Smooth muscle cell (in vitro differentiated cells): ENCODE measurements at regions not wholly inside any gene's neighbourhood (a gene's known extent, or its start where the extent isn't known, plus 50 kb on each side); places are given as distances from the start of the nearest gene placed in this dataset.

Experiments used
- DNase-seq: peaks from one replicate; lab custom pipeline; 2025; ENCODE audit not compliant: unreplicated experiment; lab: John Stamatoyannopoulos, UW
- H2AFZ ChIP-seq: fragments of 200-600 bp; sonication (generic); 2 replicates; pipeline ENCODE4 v1.6.0; 2016; ENCODE audit warnings: antibody characterized with exemption, low read depth, mild to moderate bottlenecking
- H3F3A ChIP-seq: fragments of 200-600 bp; sonication (generic); 2 replicates; pipeline ENCODE4 v1.6.0; 2017; ENCODE audit warnings: antibody characterized with exemption, low read depth
- H3K27ac ChIP-seq: fragments of 200-600 bp; sonication (generic); 2 replicates; pipeline ENCODE4 v1.5.1; 2016; ENCODE audit warnings: low read depth, mild to moderate bottlenecking
- H3K27me3 ChIP-seq: fragments of 200-600 bp; sonication (generic); 2 replicates; pipeline ENCODE4 v1.6.1; 2016; ENCODE audit warnings: low read depth, mild to moderate bottlenecking
- H3K36me3 ChIP-seq: fragments of 200-600 bp; sonication (generic); 2 replicates; pipeline ENCODE4 v1.5.1; 2016; ENCODE audit warnings: low read depth
- H3K4me1 ChIP-seq: fragments of 200-600 bp; sonication (generic); 2 replicates; pipeline ENCODE4 v1.5.1; 2016; ENCODE audit warnings: low read depth
- H3K4me2 ChIP-seq: fragments of 200-600 bp; sonication (generic); 2 replicates; pipeline ENCODE4 v1.6.0; 2016; ENCODE audit warnings: mild to moderate bottlenecking
- H3K4me3 ChIP-seq: fragments of 200-600 bp; sonication (generic); 2 replicates; pipeline ENCODE4 v1.5.1; 2016; ENCODE audit warnings: mild to moderate bottlenecking
- H3K79me2 ChIP-seq: fragments of 200-600 bp; sonication (generic); 2 replicates; pipeline ENCODE4 v1.6.0; 2016; ENCODE audit warnings: low read depth, mild to moderate bottlenecking
- H3K9ac ChIP-seq: fragments of 200-600 bp; sonication (generic); 2 replicates; pipeline ENCODE4 v1.6.0; 2016; ENCODE audit warnings: low read depth
- H3K9me3 ChIP-seq: fragments of 200-600 bp; sonication (generic); replicated peaks from 2 replicates; pipeline ENCODE4 v1.5.1; 2016; ENCODE audit warnings: low read depth
- H4K20me1 ChIP-seq: fragments of 200-600 bp; sonication (generic); 2 replicates; pipeline ENCODE4 v1.6.0; 2016; ENCODE audit warnings: low read depth
- CTCF ChIP-seq: fragments of 200-600 bp; sonication (generic); IDR thresholded peaks from 2 replicates; pipeline ENCODE4 v1.5.1; 2017; ENCODE audit warnings: borderline replicate concordance, mild to moderate bottlenecking, antibody characterized with exemption; ENCODE audit not compliant: insufficient read depth, poor library complexity, severe bottlenecking
- WGBS: methylation state at CpG from one replicate; pipeline ENCODE4 v1.1.7; 2016; ENCODE audit warnings: low lambda C conversion rate; 5-methylcytosine and 5-hydroxymethylcytosine counted together

DNA sequence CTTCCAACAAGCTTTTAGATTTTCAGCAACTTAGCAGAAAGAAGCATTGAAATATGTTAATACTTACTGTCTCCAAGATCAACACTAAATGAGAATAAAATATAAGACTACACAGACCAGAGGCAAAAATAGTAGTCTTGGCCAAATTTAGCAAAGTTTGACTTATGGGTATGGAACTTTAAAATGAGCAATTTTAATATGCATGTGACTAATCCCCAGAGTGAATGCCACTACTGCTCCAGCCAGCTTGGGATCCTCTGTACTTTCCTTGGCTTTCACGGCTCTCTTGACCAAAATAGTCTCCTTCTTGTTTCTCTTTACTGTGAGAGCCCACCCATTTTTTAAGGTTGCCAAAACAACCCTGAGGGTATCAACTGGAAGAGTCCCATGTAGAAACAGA lies 148.0 kb upstream of the GRIA1 start:
- Histone ChIP-seq H4K20me1 (no peaks in the 10 kb centered on the region), H3K79me2 (no peaks in the 10 kb centered on the region), H3K27me3 (no peaks in the 10 kb centered on the region), H3K27ac (no peak overlapping the region), H2AFZ (no peak overlapping the region), H3K4me3 (no peak overlapping the region), H3K9me3 (no peaks in the 10 kb centered on the region), H3K4me1 (no peaks in the 10 kb centered on the region), H3K9ac (no peak overlapping the region), H3F3A (no peaks in the 10 kb centered on the region), H3K36me3 (no peaks in the 10 kb centered on the region), H3K4me2 (no peak overlapping the region)
- no peak for DNase-seq
- no peak for TF ChIP-seq CTCF
- WGBS: 73% methylated on average over 1 of the region's 1 CpG

DNA sequence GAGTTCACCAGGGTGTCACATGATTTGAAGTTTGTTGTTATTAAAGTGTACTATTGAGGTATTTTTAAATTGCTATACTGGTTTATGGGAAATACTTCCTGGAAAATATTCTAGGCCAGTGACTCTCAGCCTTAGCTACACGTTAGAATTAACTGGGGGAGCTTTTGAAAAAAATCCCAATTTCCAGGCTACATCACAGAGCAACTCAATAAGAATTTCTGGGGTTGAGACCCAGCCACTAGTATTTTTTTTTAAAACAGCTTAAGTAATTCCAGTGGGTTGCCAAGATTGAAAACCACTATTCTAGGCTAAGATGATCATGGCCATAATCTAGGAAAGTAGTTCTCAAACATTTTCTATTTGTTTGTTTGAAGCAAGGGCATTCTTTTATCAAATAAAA lies 142.9 kb upstream of the GRIA1 start:
- Histone ChIP-seq H3K9ac (no peak overlapping the region), H3K9me3 (no peaks in the 10 kb centered on the region), H3K4me2 (no peak overlapping the region), H3F3A (no peaks in the 10 kb centered on the region), H3K27ac (no peak overlapping the region), H3K27me3 (peaks cover 15% of the 10 kb centered on the region), H3K4me3 (no peak overlapping the region), H3K4me1 (peaks cover 6% of the 10 kb centered on the region), H3K36me3 (no peaks in the 10 kb centered on the region), H2AFZ (no peak overlapping the region), H4K20me1 (no peaks in the 10 kb centered on the region), H3K79me2 (no peaks in the 10 kb centered on the region)
- 88% methylated on average over 1 of the region's 1 CpG for WGBS
- DNase-seq: no peak
- no peak for TF ChIP-seq CTCF

GRCh38 chr5:153350175-153350883 lies 140.1 kb upstream of the GRIA1 start:
- Histone ChIP-seq H4K20me1 (no peaks in the 10 kb centered on the region), H3K36me3 (no peaks in the 10 kb centered on the region), H3K4me2 (no peak overlapping the region), H3K4me3 (no peak overlapping the region), H3K9me3 (no peaks in the 10 kb centered on the region), H2AFZ (no peak overlapping the region), H3K79me2 (no peaks in the 10 kb centered on the region), H3K27ac (no peak overlapping the region), H3K27me3 (peaks cover 15% of the 10 kb centered on the region), H3K9ac (no peak overlapping the region), H3F3A (no peaks in the 10 kb centered on the region), H3K4me1 (peaks cover 6% of the 10 kb centered on the region)
- no peak for TF ChIP-seq CTCF
- 32% methylated on average over 5 of the region's 5 CpGs for WGBS
- DNase-seq: no peak

DNA sequence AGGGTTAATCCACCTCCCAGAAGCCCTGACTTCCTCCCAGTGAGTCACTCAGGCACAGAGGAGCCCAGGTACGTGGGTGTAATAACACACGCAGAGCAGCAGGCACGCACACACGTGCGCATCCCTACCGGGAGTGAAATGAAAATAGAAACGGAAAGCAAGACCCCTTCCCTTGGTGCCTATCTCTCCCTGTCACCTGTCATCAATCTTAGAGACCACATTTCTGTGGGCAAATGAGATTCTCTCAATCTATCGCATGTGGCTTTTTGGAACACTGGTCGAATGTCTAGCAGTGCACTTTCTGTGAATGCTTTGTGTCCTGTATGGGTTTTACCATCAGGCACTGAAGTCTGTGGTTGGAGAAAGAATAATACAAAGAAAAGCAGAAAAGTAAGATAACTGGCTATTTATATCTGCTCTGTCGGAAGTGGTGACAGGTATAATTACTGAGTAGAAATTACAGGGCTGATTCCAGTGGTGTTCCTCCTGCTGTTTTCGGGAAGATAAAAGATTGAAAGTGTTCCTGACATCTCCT lies 137.7 kb upstream of the GRIA1 start:
- Histone ChIP-seq H3F3A (no peaks in the 10 kb centered on the region), H4K20me1 (no peaks in the 10 kb centered on the region), H2AFZ (no peak overlapping the region), H3K36me3 (no peaks in the 10 kb centered on the region), H3K4me3 (no peak overlapping the region), H3K9ac (no peak overlapping the region), H3K4me2 (no peak overlapping the region), H3K9me3 (no peaks in the 10 kb centered on the region), H3K79me2 (no peaks in the 10 kb centered on the region), H3K27me3 (peaks cover 15% of the 10 kb centered on the region), H3K4me1 (peaks cover 6% of the 10 kb centered on the region), H3K27ac (no peak overlapping the region)
- no peak for TF ChIP-seq CTCF
- no peak for DNase-seq
- 54% methylated on average over 11 of the region's 11 CpGs for WGBS
